Stomach (tissue), 8 donors: ENCODE measurements at regions not wholly inside any gene's neighbourhood (a gene's known extent, or its start where the extent isn't known, plus 50 kb on each side); places are given as distances from the start of the nearest gene placed in this dataset.
"Not testable (repeated sequence)": the region's sequence is repeated elsewhere in the genome, so short reads cannot be mapped to it uniquely, and the experiment has no call there.

Experiments
- DNase-seq, 2 donors: peaks; one replicate each; pipeline versions ENCODE4 v3.0.0 to v3.0.0-alpha.2; 2013 to 2019
- H3K27ac ChIP-seq, 5 donors: fragments of 200-600 bp in 4 of 5; sonication (generic) in 4 of 5; one replicate each; pipeline ENCODE4 v1.5.1; 2013 to 2019; ENCODE audit warnings: mild to moderate bottlenecking in 1 of 5, moderate library complexity in 1 of 5
- H3K27me3 ChIP-seq, 3 donors: fragments of 200-600 bp; sonication (generic); one replicate each; pipeline ENCODE4 v1.5.1; 2017 to 2019; ENCODE audit warnings: mixed run types in 1 of 3
- H3K36me3 ChIP-seq, 4 donors: fragments of 200-600 bp; sonication (generic); 1 replicate in 3 of 4; 2 replicates in 1 of 4; pipeline ENCODE4 v1.5.1; 2016 to 2019
- H3K4me1 ChIP-seq, 4 donors: fragments of 200-600 bp; sonication (generic); one replicate each; pipeline ENCODE4 v1.5.1; 2016 to 2019
- H3K4me3 ChIP-seq, 4 donors: fragments of 200-600 bp; sonication (generic) in 3 of 4; one replicate each; pipeline ENCODE4 v1.5.1; 2016 to 2019; ENCODE audit warnings: mild to moderate bottlenecking in 1 of 4
- H3K9me3 ChIP-seq, 4 donors: fragments of 200-600 bp; sonication (generic); one replicate each; pipeline ENCODE4 v1.5.1; 2016 to 2019
- EP300 ChIP-seq: sonication (generic); formaldehyde crosslinking; IDR thresholded peaks from one replicate; pipeline ENCODE4 v1.6.1; 2017; ENCODE audit warnings: antibody characterized with exemption
- POLR2A ChIP-seq, 4 donors: fragments of 450-650 bp; IDR thresholded peaks; one replicate each; pipeline ENCODE4 v1.6.1; 2016; ENCODE audit warnings: antibody characterized with exemption in 4 of 4, control low read depth in 2 of 4, mild to moderate bottlenecking in 1 of 4, moderate library complexity in 1 of 4
- POLR2AphosphoS5 ChIP-seq, 3 donors: sonication (generic); formaldehyde crosslinking; IDR thresholded peaks; one replicate each; pipeline ENCODE4 v1.6.1; 2016; ENCODE audit warnings: antibody characterized with exemption in 3 of 3
- WGBS, 5 donors: extraction: QIAGEN DNeasy Blood & Tissue Kit in 3 of 5; methylation state at CpG; one replicate each; pipeline versions ENCODE4 v1.1.5 to v1.1.7; 2013 to 2018; 5-methylcytosine and 5-hydroxymethylcytosine counted together
- intact Hi-C: fragments of 100-400 bp; cut with DNase I; formaldehyde crosslinking; loops from one replicate; pipeline ENCODE4 v1.15.1; 2023; ENCODE audit warnings: low total_unique reads
- TF ChIP-seq, protein P1 (sequence below), 7 experiments: fragments of 450-650 bp in 4 of 7; fragments of 200-600 bp in 3 of 7; sonication (generic) in 3 of 7; IDR thresholded peaks; one replicate each; pipeline ENCODE4 v1.5.1; 2016 to 2019; ENCODE audit warnings: antibody characterized with exemption in 7 of 7, control low read depth in 2 of 7, mild to moderate bottlenecking in 1 of 7
- donor health status: healthy with polysubstance abuse.
- donor health status: Bipolar disorder and iron deficiency.
- donor health status: healthy.

DNA sequence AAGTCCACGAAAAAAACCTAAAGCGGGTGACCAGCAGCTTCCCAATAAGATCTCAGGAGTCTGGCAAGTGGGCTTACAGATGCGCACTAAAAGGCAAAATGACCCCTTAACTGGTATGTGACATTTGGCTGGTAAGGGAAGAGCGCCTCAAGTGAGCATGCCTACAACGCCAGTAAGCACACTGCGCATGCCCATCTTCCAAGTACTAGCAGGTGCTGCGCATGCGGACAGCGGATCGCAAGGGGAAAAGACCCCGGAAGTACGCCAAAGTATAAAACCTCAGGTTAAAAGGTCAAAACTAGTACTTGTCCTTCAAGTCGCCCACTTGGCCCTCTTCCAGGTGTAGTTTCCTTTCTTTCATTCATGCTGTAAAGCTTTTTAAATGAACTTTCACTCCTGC lies 518.5 kb upstream of the MDGA2 start:
- no peak overlapping the region for H3K27ac ChIP-seq
- intact Hi-C loops: no loop called here
- TF ChIP-seq, protein P1, sequence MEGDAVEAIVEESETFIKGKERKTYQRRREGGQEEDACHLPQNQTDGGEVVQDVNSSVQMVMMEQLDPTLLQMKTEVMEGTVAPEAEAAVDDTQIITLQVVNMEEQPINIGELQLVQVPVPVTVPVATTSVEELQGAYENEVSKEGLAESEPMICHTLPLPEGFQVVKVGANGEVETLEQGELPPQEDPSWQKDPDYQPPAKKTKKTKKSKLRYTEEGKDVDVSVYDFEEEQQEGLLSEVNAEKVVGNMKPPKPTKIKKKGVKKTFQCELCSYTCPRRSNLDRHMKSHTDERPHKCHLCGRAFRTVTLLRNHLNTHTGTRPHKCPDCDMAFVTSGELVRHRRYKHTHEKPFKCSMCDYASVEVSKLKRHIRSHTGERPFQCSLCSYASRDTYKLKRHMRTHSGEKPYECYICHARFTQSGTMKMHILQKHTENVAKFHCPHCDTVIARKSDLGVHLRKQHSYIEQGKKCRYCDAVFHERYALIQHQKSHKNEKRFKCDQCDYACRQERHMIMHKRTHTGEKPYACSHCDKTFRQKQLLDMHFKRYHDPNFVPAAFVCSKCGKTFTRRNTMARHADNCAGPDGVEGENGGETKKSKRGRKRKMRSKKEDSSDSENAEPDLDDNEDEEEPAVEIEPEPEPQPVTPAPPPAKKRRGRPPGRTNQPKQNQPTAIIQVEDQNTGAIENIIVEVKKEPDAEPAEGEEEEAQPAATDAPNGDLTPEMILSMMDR (IDR thresholded peaks at IDR 0.05): no peak
- no peak for TF ChIP-seq EP300
- no peak for TF ChIP-seq POLR2A (IDR thresholded peaks at IDR 0.05)
- no peak for TF ChIP-seq POLR2AphosphoS5 (IDR thresholded peaks at IDR 0.05)
- no peaks in the 10 kb centered on the region for H3K4me1 ChIP-seq
- WGBS, 5 donors: 85 to 90% (median 89%) methylated on average over 13 of the region's 13 CpGs
- H3K4me3 ChIP-seq: no peak overlapping the region
- no peaks in the 10 kb centered on the region for H3K27me3 ChIP-seq
- DNase-seq: no peak
- peaks cover 0 to 8% (median 4%) of the 10 kb centered on the region in 4 donors for H3K9me3 ChIP-seq
- no peaks in the 10 kb centered on the region for H3K36me3 ChIP-seq

GRCh38 chr14:48149624-48150023 lies 474.2 kb upstream of the MDGA2 start:
- H3K27ac ChIP-seq, DNase-seq, H3K27me3 ChIP-seq, H3K4me3 ChIP-seq, intact Hi-C loops, H3K36me3 ChIP-seq, H3K4me1 ChIP-seq: not testable (repeated sequence)
- peaks cover 0 to 12% (median 9%) of the 10 kb centered on the region in 4 donors for H3K9me3 ChIP-seq
- WGBS, 5 donors: 67 to 100% (median 83%) methylated on average over 1 of the region's 1 CpG

- 74 to 92% (median 90%) methylated on average over 3 of the region's 3 CpGs for WGBS, 5 donors
- Histone ChIP-seq H3K27me3 (no peaks in the 10 kb centered on the region), H3K9me3 (peaks cover 0 to 4% (median 0%) of the 10 kb centered on the region in 4 donors), H3K4me1 (no peaks in the 10 kb centered on the region), H3K27ac (no peak overlapping the region), H3K36me3 (no peaks in the 10 kb centered on the region), H3K4me3 (no peak overlapping the region)
- DNase-seq: no peak
- intact Hi-C loops: no loop called here
- no peak for TF ChIP-seq POLR2AphosphoS5 (IDR thresholded peaks at IDR 0.05)
- TF ChIP-seq, protein P1 (IDR thresholded peaks at IDR 0.05): no peak
- no peak for TF ChIP-seq POLR2A (IDR thresholded peaks at IDR 0.05)
- TF ChIP-seq EP300: no peak
Observed at GRCh38 chr14:48140804-48141203, 465.4 kb upstream of the MDGA2 start.

GRCh38 chr14:48129472-48129871 lies 454.1 kb upstream of the MDGA2 start:
- intact Hi-C loops: no loop called here
- DNase-seq: no peak
- Histone ChIP-seq H3K9me3 (peaks cover 0 to 4% (median 1%) of the 10 kb centered on the region in 4 donors), H3K4me3 (no peak overlapping the region), H3K27me3 (no peaks in the 10 kb centered on the region), H3K27ac (no peak overlapping the region), H3K4me1 (no peaks in the 10 kb centered on the region), H3K36me3 (no peaks in the 10 kb centered on the region)
- TF ChIP-seq POLR2A (IDR thresholded peaks at IDR 0.05): no peak
- no peak for TF ChIP-seq EP300
- TF ChIP-seq POLR2AphosphoS5 (IDR thresholded peaks at IDR 0.05): no peak
- TF ChIP-seq, protein P1 (IDR thresholded peaks at IDR 0.05): no peak

GRCh38 chr14:48127674-48128073 lies 452.3 kb upstream of the MDGA2 start:
- H3K27ac ChIP-seq: no peak overlapping the region
- intact Hi-C loops: no loop called here
- no peaks in the 10 kb centered on the region for H3K4me1 ChIP-seq
- DNase-seq: peak in 1 of 2 donors; percentile 18
- no peak overlapping the region for H3K4me3 ChIP-seq
- H3K27me3 ChIP-seq: no peaks in the 10 kb centered on the region
- WGBS, 5 donors: 56 to 74% (median 67%) methylated on average over 5 of the region's 5 CpGs
- TF ChIP-seq POLR2AphosphoS5 (IDR thresholded peaks at IDR 0.05): no peak
- TF ChIP-seq EP300: no peak
- no peak for TF ChIP-seq POLR2A (IDR thresholded peaks at IDR 0.05)
- TF ChIP-seq, protein P1 (IDR thresholded peaks at IDR 0.05): no peak
- no peaks in the 10 kb centered on the region for H3K9me3 ChIP-seq
- H3K36me3 ChIP-seq: no peaks in the 10 kb centered on the region
